ENCODE measurements at regions not wholly inside any gene's neighbourhood (a gene's known extent, or its start where the extent isn't known, plus 50 kb on each side); places are given as distances from the start of the nearest gene placed in this dataset.

DNA sequence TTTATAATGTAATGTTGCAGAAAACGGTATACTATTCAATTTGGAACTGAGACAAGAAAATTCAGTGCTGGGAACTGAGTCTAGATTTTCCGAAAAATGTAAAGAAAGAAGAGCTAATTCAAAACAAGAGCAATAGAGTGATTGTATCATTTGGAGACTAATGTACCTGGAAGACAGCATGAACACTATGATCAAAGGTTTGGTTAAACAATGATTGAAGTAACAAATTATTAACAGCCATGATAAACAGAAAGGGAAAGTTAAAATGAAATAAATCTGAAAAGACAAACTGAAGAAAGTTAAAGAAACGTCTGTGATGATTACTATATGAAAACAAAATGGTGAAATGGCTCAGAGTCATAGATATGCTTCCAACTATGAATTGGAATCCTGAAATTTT, 300.6 kb upstream of the MPDZ start:
- no peak overlapping the region for H3K4me3 Mint-ChIP-seq
- TF ChIP-seq, protein P1, sequence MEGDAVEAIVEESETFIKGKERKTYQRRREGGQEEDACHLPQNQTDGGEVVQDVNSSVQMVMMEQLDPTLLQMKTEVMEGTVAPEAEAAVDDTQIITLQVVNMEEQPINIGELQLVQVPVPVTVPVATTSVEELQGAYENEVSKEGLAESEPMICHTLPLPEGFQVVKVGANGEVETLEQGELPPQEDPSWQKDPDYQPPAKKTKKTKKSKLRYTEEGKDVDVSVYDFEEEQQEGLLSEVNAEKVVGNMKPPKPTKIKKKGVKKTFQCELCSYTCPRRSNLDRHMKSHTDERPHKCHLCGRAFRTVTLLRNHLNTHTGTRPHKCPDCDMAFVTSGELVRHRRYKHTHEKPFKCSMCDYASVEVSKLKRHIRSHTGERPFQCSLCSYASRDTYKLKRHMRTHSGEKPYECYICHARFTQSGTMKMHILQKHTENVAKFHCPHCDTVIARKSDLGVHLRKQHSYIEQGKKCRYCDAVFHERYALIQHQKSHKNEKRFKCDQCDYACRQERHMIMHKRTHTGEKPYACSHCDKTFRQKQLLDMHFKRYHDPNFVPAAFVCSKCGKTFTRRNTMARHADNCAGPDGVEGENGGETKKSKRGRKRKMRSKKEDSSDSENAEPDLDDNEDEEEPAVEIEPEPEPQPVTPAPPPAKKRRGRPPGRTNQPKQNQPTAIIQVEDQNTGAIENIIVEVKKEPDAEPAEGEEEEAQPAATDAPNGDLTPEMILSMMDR (IDR thresholded peaks at IDR 0.05): no peak
- H3K27ac Mint-ChIP-seq: no peak overlapping the region
- H3K9me3 Mint-ChIP-seq: no peaks in the 10 kb centered on the region
- no peaks in the 10 kb centered on the region for H3K4me1 Mint-ChIP-seq (ENCODE audit: low read depth)
- no peak for DNase-seq
- H3K36me3 Mint-ChIP-seq (ENCODE audit: low read depth): no peaks in the 10 kb centered on the region
- H3K27me3 Mint-ChIP-seq (ENCODE audit: insufficient read depth): no peaks in the 10 kb centered on the region

DNA sequence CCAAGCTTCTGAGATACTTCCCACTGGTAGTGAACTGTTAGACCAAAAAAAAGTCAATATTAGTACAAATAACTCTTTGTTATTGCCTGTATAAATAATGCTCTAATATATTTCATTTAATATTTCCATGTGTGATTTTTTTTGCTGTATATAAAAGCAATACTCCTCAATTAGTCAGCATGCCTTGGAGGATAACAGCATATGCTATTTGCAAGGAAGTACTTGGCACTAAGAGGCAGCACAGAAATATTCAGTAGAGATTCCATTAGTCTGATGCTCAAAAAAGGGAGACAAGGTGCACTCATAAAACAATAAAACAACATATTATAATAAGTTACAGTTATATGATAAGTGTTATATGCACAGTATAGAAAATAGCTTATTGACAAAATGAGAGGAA, 296.6 kb upstream of the MPDZ start:
- no peak overlapping the region for H3K4me3 Mint-ChIP-seq
- TF ChIP-seq, protein P1 (IDR thresholded peaks at IDR 0.05): no peak
- H3K27me3 Mint-ChIP-seq (ENCODE audit: insufficient read depth): no peaks in the 10 kb centered on the region
- no peaks in the 10 kb centered on the region for H3K36me3 Mint-ChIP-seq (ENCODE audit: low read depth)
- no peak for DNase-seq
- no peak overlapping the region for H3K27ac Mint-ChIP-seq
- no peaks in the 10 kb centered on the region for H3K9me3 Mint-ChIP-seq
- H3K4me1 Mint-ChIP-seq (ENCODE audit: low read depth): no peaks in the 10 kb centered on the region

DNA sequence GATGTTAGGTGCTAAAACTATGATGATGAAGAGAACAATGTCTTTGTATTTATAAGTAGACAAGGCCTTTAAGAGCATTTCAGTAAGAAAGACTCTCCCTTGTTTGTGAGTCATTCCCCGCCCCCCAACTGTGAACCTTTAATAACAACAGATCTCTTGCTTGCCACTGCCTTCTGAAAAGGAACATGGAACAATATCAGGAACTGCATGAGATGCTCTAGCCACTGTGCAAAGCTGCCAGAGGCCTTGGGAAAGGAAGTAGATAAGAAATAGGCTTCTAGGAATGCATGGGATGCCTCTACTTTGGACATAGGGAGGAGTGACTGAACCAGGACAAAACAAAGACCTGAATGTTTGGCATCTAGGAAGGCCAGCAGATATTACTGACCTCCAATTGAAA, 296.1 kb upstream of the MPDZ start:
- H3K36me3 Mint-ChIP-seq (ENCODE audit: low read depth): no peaks in the 10 kb centered on the region
- no peaks in the 10 kb centered on the region for H3K9me3 Mint-ChIP-seq
- H3K4me1 Mint-ChIP-seq (ENCODE audit: low read depth): no peaks in the 10 kb centered on the region
- no peak overlapping the region for H3K4me3 Mint-ChIP-seq
- H3K27me3 Mint-ChIP-seq (ENCODE audit: insufficient read depth): no peaks in the 10 kb centered on the region
- TF ChIP-seq, protein P1 (IDR thresholded peaks at IDR 0.05): no peak
- DNase-seq: no peak
- no peak overlapping the region for H3K27ac Mint-ChIP-seq

DNA sequence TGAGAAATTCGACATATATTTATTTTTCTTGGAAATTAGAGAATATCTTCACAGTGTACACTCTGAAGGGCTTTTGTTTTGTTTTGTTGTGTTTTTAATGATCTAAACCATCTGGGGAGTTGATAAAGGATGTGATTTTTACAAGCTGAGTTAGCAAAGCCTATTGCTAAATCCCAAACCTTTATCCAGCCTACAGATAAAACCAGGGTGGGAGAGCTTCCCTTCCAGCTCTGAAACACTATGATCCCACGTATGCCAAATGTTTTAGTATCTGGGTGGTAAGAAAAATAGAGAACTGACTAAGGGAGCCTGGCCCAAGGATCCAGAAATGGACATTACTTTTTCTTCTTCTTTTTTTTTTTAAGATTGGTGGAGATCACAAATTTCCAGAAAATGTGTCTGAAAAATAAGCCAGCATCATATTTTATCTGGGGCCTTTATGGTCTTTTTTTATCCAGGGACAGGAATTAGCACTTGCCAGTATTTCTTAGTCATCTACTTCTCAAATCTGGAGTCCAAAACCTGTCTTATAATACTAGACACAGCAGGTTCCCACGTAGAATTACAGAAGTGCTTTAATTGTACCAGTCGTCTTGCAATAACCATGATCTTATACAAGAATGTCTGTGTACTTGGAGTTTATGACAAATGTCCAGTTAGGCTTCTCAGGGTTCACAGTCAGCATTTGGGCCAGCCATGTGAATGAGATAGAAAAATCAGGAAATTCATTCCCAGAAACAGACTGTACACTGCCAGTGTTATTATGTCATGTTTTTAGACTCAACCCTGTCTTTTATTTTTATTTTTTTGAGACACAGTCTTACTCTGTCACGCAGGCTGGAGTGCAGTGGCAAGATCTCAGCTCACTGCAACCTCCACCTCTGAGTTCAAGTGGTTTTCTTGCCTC, 290.8 kb upstream of the MPDZ start:
- peaks cover 14% of the 10 kb centered on the region; the same call in 1 of the 2 replicates for H3K4me1 Mint-ChIP-seq (ENCODE audit: low read depth)
- no peak overlapping the region for H3K4me3 Mint-ChIP-seq
- no peaks in the 10 kb centered on the region for H3K9me3 Mint-ChIP-seq
- no peak for DNase-seq
- peaks cover 6% of the 10 kb centered on the region for H3K27me3 Mint-ChIP-seq (ENCODE audit: insufficient read depth)
- TF ChIP-seq, protein P1 (IDR thresholded peaks at IDR 0.05): no peak
- H3K27ac Mint-ChIP-seq: no peak overlapping the region
- no peaks in the 10 kb centered on the region for H3K36me3 Mint-ChIP-seq (ENCODE audit: low read depth)

DNA sequence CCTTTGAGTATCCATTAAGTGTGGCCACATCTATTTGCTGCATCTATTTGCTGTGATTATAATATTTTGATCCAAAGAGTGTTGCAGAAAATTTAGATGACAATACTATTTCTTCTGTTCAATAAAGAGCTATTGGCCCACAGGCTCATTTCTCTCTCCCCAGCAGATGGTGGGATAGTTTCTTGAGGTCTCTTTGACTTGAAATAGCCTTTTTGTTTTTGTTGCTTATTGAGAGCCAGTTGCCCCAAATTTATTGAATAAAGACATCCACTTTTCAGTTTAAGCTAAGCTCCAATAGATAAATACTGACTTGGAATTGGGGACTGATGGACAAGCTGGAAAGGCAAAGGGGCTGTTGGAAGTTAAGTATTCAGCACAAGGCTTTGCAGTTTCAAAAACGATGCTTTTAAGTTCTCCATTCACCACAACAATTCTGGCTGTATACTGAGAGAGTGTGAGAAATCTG, 290.1 kb upstream of the MPDZ start:
- Mint-ChIP-seq H3K4me3 (no peak overlapping the region), H3K27me3 (ENCODE audit: insufficient read depth) (peaks cover 6% of the 10 kb centered on the region), H3K27ac (no peak overlapping the region), H3K36me3 (ENCODE audit: low read depth) (no peaks in the 10 kb centered on the region), H3K9me3 (no peaks in the 10 kb centered on the region), H3K4me1 (ENCODE audit: low read depth) (peaks cover 14% of the 10 kb centered on the region; the same call in 1 of the 2 replicates)
- TF ChIP-seq, protein P1 (IDR thresholded peaks at IDR 0.05): no peak
- no peak for DNase-seq
